Kidney epithelial cell (primary cell): ENCODE measurements at regions not wholly inside any gene's neighbourhood (a gene's known extent, or its start where the extent isn't known, plus 50 kb on each side); places are given as distances from the start of the nearest gene placed in this dataset.

Experiments
- DNase-seq: peaks from one replicate; pipeline ENCODE4 v3.0.0-alpha.2; 2010; ENCODE audit warnings: low read depth
- H3K27me3 ChIP-seq: 2 replicates; pipeline ENCODE4 v1.6.0; 2011; ENCODE audit warnings: low read length; ENCODE audit not compliant: control insufficient read depth, insufficient read depth
- H3K36me3 ChIP-seq: 2 replicates; pipeline ENCODE4 v1.5.1; 2011; ENCODE audit warnings: low read length; ENCODE audit not compliant: control insufficient read depth, insufficient read depth
- H3K4me3 ChIP-seq: 2 replicates; pipeline ENCODE4 v1.5.1; 2011; ENCODE audit warnings: low read depth, mild to moderate bottlenecking, control low read depth, low read length
- TF ChIP-seq, protein P1 (sequence below): IDR thresholded peaks from 2 replicates; pipeline ENCODE4 v1.5.1; 2011; ENCODE audit warnings: mild to moderate bottlenecking, moderate library complexity, low read length, control low read depth, inconsistent platforms; ENCODE audit not compliant: insufficient read depth, poor library complexity, severe bottlenecking

DNA sequence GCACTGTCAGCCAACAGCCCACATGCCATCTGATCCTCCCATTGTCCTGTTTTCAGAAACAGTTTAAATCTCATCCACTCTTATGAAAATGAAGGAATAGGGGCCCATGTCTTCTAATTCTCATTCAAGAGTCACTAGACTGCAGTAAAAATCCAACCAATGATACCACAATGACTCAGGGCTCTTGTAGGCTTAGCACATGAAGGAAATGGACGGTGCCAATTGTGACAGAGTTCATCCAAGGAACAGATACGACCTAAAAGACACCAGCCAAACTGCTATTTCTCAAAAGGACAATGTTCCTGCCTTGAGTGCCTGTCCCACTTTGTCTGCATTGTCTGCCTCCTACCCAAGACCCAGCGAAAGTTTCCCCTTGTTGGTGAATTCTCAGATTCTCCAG is 204.8 kb upstream of the COX10 start:
- no peaks in the 10 kb centered on the region for H3K36me3 ChIP-seq
- H3K4me3 ChIP-seq = no peak overlapping the region
- TF ChIP-seq, protein P1, sequence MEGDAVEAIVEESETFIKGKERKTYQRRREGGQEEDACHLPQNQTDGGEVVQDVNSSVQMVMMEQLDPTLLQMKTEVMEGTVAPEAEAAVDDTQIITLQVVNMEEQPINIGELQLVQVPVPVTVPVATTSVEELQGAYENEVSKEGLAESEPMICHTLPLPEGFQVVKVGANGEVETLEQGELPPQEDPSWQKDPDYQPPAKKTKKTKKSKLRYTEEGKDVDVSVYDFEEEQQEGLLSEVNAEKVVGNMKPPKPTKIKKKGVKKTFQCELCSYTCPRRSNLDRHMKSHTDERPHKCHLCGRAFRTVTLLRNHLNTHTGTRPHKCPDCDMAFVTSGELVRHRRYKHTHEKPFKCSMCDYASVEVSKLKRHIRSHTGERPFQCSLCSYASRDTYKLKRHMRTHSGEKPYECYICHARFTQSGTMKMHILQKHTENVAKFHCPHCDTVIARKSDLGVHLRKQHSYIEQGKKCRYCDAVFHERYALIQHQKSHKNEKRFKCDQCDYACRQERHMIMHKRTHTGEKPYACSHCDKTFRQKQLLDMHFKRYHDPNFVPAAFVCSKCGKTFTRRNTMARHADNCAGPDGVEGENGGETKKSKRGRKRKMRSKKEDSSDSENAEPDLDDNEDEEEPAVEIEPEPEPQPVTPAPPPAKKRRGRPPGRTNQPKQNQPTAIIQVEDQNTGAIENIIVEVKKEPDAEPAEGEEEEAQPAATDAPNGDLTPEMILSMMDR = no peak
- DNase-seq = no peak
- no peaks in the 10 kb centered on the region for H3K27me3 ChIP-seq

DNA sequence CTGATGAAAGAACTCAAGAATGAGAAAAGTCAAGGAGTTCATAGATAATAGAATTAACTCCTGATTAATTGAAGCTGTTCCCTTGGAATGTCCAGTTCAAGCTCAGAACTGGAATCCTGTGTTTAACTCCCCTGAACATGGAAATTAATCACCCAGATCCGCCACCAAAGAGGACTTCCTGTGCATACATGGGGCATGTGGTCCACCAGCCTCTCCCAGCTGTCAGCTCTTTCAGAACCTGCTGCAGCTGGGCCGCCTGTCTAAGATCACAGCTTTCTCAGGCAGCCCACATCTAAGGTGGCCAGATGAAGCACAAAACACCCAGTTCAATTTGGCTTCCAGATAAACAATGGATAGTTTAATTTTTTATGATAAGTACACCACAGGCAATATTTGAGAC is 203.7 kb upstream of the COX10 start:
- no peaks in the 10 kb centered on the region for H3K36me3 ChIP-seq
- no peak overlapping the region for H3K4me3 ChIP-seq
- TF ChIP-seq, protein P1 = no peak
- DNase-seq = no peak
- H3K27me3 ChIP-seq = no peaks in the 10 kb centered on the region

GRCh38 chr17:13869331-13869940 is 199.9 kb upstream of the COX10 start:
- TF ChIP-seq, protein P1 = no peak
- Histone ChIP-seq H3K27me3 (no peaks in the 10 kb centered on the region), H3K4me3 (no peak overlapping the region), H3K36me3 (no peaks in the 10 kb centered on the region)
- DNase-seq = no peak

- H3K27me3 ChIP-seq = no peaks in the 10 kb centered on the region
- H3K36me3 ChIP-seq = no peaks in the 10 kb centered on the region
- DNase-seq = no peak
- TF ChIP-seq, protein P1 = no peak
- no peak overlapping the region for H3K4me3 ChIP-seq
Observed at GRCh38 chr17:13871261-13871660, 198.0 kb upstream of the COX10 start.

DNA sequence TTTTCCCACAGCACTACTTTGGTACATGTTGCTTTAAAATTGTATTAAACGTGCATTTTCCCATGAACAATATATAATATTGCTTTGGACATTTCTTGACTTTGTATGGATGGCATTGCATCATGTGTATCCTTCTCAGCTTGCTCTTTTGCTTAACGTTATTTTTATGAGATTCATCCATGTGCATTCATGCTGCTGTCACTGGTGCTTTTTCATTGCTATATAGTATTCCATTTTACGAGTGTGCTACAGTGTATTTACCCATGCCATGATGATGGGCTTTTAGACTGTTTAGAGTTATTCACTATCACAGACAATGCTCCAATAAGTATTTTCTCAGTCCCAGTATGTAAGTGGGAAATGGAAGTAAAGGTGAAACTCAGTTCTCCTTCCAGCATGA is 195.2 kb upstream of the COX10 start:
- TF ChIP-seq, protein P1 = no peak
- no peaks in the 10 kb centered on the region for H3K27me3 ChIP-seq
- H3K36me3 ChIP-seq = no peaks in the 10 kb centered on the region
- DNase-seq = no peak
- H3K4me3 ChIP-seq = no peak overlapping the region

GRCh38 chr17:13874817-13875216 is 194.5 kb upstream of the COX10 start:
- Histone ChIP-seq H3K4me3 (no peak overlapping the region), H3K27me3 (no peaks in the 10 kb centered on the region), H3K36me3 (no peaks in the 10 kb centered on the region)
- DNase-seq = no peak
- TF ChIP-seq, protein P1 = no peak
